ENCODE measurements at regions not wholly inside any gene's neighbourhood (a gene's known extent, or its start where the extent isn't known, plus 50 kb on each side); places are given as distances from the start of the nearest gene placed in this dataset.
"Not testable (repeated sequence)": the region's sequence is repeated elsewhere in the genome, so short reads cannot be mapped to it uniquely, and the experiment has no call there.

DNA sequence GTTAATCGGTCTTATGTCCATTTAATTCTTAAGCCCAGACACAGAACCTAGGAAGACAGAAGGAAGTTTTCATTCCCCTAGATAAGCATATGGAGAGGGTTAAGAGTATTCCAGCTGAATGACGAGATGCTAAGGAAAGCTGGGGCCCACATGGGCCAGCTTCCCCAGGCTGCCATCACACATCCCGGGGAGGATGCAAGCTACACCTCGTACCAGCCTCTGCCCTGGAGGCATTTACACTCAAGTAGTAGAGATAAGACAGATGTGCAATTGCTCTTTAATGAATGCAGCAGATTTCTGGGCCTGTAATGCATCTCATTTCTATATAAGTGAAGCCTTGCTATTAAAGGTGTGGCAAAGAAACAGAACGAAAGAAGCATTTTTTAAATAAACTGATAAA is 144.5 kb downstream of the MEX3B start:
- DNase-seq (ENCODE audit: low read depth) = no peak

DNA sequence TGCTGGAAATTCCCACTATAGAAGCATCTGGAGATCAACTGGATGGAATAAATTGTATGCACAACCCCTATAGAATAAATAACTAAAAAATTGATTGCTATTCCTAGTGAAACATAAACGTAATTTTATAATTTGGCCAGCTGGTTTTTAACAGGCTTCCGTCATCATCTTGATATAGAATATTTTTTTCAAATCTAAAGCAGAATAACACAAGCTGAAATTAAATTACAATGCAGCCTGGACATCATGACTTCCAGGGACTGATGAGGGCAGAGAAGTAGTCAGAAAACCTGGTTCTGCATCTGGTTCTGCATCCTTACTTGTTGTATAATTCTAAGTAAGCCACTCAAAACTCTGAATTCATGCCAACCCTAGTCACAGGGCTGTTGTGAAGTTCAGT is 146.1 kb downstream of the MEX3B start:
- DNase-seq (ENCODE audit: low read depth) = no peak

- no peak for DNase-seq (ENCODE audit: low read depth)
Observed at GRCh38 chr15:81899024-81899423, 146.8 kb downstream of the MEX3B start.

DNA sequence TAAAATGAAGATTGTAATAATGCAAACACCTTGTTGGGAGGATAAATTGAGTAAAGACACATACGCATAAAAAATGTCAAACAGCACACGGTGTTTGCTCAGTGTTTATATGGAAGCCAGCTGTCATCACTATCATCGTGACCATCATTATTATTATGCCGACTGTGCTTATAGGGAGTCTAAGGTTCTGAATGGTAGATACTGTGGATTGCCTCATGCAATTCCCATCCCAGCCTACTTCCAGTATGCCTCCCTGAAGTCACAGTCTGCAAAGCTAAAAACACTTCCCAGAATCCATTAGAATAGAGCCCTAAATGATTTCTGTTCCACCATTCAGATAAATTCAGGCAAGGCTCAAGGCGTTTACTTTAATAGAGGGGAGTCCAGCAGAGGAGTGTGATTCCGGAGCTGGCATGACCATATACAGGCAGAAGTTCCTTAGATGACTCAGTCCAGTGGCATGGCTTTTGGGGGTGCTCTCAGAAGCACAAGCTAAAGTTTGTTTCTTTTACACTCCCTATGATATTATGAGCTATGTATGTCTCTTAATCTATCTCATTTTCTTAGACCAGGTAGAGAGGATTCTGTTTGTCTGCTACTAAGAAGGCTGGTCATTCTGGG is 148.7 kb downstream of the MEX3B start:
- DNase-seq (ENCODE audit: low read depth) = peak; percentile 65

GRCh38 chr15:81896356-81896755 is 149.5 kb downstream of the MEX3B start:
- DNase-seq (ENCODE audit: low read depth) = no peak

DNA sequence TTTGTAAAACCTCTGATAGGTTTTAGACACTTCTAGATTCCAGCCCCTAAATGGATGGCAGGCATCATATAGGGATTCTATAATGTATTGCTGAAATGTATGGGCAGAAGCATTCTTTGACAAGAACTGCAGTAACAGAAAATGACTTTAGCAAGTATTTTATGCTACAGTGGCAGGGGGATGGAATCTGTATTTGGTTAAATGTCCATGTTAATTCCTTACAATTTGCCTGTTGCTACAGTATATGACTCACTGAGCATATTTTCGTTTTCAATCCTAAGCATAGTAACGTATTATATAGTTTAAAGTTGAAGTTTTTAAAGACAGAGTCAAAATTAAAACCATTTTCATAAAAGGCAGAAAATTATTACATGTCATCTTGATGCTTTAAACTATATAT is 150.1 kb downstream of the MEX3B start:
- no peak for DNase-seq (ENCODE audit: low read depth)

- DNase-seq (ENCODE audit: low read depth) = no peak
Observed at GRCh38 chr15:81894061-81894460, 151.8 kb downstream of the MEX3B start.

GRCh38 chr15:81893182-81893835 is 152.5 kb downstream of the MEX3B start:
- DNase-seq (ENCODE audit: low read depth) = no peak

DNA sequence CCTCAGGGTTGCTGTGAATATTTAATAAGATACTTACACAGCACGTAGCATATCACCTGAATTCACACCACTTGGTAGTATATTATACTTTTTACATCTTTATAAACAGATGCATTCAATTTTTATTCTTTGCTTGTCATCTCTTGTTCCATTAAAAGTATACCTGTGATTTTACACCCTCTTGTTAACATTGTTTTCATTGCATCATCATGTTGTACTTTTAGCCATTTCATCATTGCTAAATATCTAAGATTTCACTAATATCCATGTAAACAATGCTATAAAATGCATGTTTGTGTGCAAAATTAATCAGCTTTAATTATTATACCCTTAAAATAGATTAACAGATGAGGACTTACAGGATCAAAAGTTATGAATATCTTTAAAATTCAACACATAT is 155.3 kb downstream of the MEX3B start:
- DNase-seq (ENCODE audit: low read depth) = no peak

DNA sequence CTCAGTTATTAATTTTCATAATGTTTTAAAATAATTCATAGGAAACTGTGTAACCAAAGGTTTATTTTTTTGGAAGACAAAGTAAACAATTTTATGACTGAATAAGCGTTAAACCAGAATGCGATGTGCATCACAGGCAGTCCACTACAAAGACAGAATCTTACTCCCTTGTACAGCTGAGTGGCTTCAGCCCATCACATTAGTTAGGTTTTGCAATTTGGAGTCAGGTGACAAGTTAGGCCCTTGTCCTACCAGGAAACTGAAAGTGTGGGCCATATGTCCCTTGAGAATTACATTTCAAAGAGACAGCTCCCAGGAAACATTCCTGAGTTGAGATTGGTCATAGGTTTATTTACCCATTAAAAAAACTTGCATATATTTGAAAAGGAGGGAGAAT is 156.3 kb downstream of the MEX3B start:
- DNase-seq (ENCODE audit: low read depth) = no peak

- peak; percentile 34 for DNase-seq (ENCODE audit: low read depth)
Observed at GRCh38 chr15:81888748-81889484, 156.9 kb downstream of the MEX3B start.

DNA sequence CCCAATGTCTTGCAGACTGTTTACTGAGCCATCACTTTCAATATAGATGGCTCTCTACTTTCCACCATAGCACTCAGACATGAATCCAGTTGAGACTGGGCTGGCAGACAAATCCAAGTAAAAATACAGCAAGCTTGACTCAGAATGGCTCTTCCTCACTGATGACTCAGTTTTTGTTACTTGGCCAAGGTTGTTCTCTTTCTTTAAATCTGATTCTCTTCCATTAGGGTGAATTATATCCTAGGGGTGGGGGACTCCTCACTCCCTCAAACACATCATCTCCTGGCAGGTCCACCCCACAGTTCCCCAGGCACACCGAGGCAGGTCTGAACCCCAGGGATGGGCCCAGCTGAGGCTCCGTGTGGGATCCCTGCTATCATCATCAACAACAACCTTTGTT is 157.9 kb downstream of the MEX3B start:
- peak; percentile 84 for DNase-seq (ENCODE audit: low read depth)

DNA sequence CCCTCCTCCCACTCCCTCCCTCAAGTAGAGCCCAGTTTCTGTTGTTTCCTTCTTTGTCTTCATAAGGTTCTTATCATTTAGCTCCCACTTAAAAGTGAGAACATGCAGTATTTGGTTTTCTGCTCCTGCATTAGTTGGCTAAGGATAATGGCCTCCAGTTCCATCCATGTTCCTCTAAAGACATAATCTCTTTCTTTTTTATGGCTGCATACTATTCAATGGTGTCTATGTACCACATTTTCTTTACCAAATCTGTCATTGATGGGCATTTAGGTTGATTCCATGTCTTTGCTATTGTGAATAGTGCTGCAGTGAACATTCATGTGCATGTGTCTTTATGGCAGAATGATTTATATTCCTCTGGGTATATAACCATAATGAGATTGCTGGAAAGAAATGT is 158.6 kb downstream of the MEX3B start:
- DNase-seq (ENCODE audit: low read depth) = not testable (repeated sequence)

DNA sequence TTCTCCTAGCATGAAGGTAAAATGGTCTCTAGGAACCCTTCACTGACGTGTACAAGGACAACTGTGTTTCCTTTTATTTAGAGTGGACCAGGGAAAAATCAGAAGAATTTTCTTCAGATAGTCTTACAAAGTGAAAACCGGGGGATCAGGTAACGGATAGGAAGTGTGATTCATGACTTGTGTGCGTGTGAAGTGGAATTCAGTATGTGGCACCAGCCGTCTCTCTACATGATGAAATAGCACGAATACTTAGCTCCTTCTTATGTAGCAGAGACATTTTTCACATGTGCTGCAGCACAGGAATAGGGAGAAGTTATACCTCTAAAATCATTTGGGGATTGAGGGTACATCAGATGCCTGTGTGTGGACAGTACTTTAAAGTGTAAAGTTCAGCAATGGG is 159.2 kb downstream of the MEX3B start:
- peak; percentile 86 for DNase-seq (ENCODE audit: low read depth)

- DNase-seq (ENCODE audit: low read depth) = no peak
Observed at GRCh38 chr15:81886080-81886479, 159.7 kb downstream of the MEX3B start.

DNA sequence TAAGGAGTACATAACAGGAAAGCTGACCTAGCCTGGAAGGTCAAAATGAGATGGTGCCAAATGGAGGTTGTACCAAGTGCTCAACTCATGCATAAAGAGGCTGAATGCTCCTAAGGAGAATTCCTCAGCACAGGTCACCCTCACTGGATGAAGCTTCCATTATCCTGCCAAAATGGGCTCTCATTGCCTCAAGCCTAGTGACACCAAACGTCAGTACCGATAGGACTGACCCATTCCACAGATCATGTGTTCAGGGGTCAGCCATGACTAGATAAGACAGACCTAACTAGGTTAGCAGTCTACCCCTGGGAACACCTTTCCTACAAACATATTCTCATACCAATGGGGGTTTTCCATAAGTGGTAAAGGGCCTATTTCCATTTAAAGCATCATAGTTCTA is 160.7 kb downstream of the MEX3B start:
- DNase-seq (ENCODE audit: low read depth) = no peak

DNA sequence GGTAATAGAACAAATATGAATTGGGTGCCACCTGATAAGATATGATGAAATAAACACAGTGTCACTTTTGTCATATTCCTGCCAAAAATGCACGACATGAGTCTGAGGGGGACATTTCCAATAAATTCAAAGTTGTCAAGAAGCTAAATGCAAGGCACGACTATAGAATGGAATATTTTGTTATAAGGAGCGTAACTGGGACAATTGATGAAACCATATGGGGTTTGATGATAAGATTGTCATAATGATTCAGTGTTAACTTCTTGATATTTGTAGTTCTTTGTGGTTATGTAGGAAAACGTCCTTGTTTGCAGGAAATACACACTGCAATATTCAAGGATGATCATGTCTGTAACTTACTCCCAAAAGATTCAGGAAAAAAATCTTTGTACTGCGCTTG is 163.3 kb downstream of the MEX3B start:
- DNase-seq (ENCODE audit: low read depth) = no peak

- no peak for DNase-seq (ENCODE audit: low read depth)
Observed at GRCh38 chr15:81880833-81881232, 165.0 kb downstream of the MEX3B start.

GRCh38 chr15:81880314-81880713 is 165.5 kb downstream of the MEX3B start:
- no peak for DNase-seq (ENCODE audit: low read depth)

- DNase-seq (ENCODE audit: low read depth) = not testable (repeated sequence)
Observed at GRCh38 chr15:81875717-81876116, 170.1 kb downstream of the MEX3B start.

GRCh38 chr15:81870746-81871106 is 175.1 kb downstream of the MEX3B start:
- not testable (repeated sequence) for DNase-seq (ENCODE audit: low read depth)

DNA sequence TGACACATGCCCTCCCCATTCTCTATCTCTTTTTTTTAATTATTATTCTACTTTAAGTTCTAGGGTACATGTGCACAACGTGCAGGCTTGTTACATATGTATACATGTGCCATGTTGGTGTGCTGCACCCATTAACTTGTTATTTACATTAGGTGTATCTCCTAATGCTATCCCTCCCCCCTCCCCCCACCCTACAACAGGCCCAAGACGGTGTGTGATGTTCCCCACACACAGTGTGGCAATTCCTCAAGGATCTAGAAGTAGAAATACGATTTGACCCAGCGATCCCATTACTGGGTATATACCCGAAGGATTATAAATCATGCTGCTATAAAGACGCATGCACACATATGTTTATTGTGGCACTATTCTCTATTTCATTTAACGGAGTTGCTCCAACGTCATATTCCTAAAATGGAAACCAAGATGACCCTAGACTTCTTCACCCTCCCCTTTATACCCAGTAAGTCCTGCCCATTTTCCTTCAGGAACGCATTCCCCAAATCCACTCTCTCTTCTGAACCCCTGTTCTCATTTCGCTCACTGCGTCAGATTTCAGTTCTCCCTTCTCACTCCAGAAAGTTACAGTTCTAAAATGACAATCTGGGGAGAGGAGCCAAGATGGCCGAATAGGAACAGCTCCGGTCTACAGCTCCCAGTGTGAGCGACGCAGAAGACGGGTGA is 175.6 kb downstream of the MEX3B start:
- not testable (repeated sequence) for DNase-seq (ENCODE audit: low read depth)

All from HT1080 (cell line).